B cell (primary cell): ENCODE measurements at regions not wholly inside any gene's neighbourhood (a gene's known extent, or its start where the extent isn't known, plus 50 kb on each side); places are given as distances from the start of the nearest gene placed in this dataset.

ENCODE experiments used
- ATAC-seq: fragments of 200-7000 bp; cut with Tn5 transposase; one replicate; pipeline ENCODE4 v1.10.0; 2021; ENCODE audit warnings: low read depth, mild to moderate bottlenecking, moderate number of reproducible peaks, moderate library complexity
- CTCF ChIA-PET: fragments of 350-600 bp; sonication (Branson Sonifier 250); formaldehyde crosslinking; loops from one replicate; lab custom pipeline; 2021; ENCODE audit warnings: antibody characterized with exemption, inconsistent platforms; lab: Charles Lee
- POLR2A ChIA-PET: fragments of 350-600 bp; sonication (Branson Sonifier 250); formaldehyde crosslinking; loops from one replicate; lab custom pipeline; 2021; ENCODE audit warnings: antibody characterized with exemption; lab: Charles Lee
- DNase-seq: peaks from one replicate; pipeline ENCODE4 v3.0.0; 2013
- H2AFZ ChIP-seq: 2 replicates; pipeline ENCODE4 v1.6.1; 2012; ENCODE audit warnings: mild to moderate bottlenecking, low read depth, low read length; ENCODE audit not compliant: insufficient read depth, poor library complexity, severe bottlenecking
- H3K27ac ChIP-seq, 2 donors: 1 replicate in 1 of 2; 2 replicates in 1 of 2; pipeline ENCODE4 v1.5.1; 2012 to 2013; ENCODE audit warnings: low read length in 2 of 2, mild to moderate bottlenecking in 2 of 2, moderate library complexity in 1 of 2
- H3K27me3 ChIP-seq, 4 experiments: fragments of 200-600 bp in 1 of 4; sonication (generic) in 1 of 4; replicated peaks in 1 of 4; 1 replicate in 2 of 4; 2 replicates in 2 of 4; pipeline versions ENCODE4 v1.6.1 to v1.7.0; 2013 to 2016; ENCODE audit warnings: low read length in 3 of 4, mild to moderate bottlenecking in 2 of 4, mixed read lengths in 1 of 4, moderate library complexity in 1 of 4; ENCODE audit not compliant: insufficient read depth in 4 of 4, control insufficient read depth in 3 of 4; ENCODE audit errors: control extremely low read depth in 1 of 4
- H3K36me3 ChIP-seq, 2 experiments: replicated peaks in 1 of 2; 1 replicate in 1 of 2; 2 replicates in 1 of 2; pipeline versions ENCODE4 v1.6.1 to v1.7.1; 2013; ENCODE audit warnings: low read length in 1 of 2; ENCODE audit not compliant: insufficient read depth in 2 of 2, control insufficient read depth in 1 of 2; ENCODE audit errors: control extremely low read depth in 1 of 2, extremely low read depth in 1 of 2
- H3K4me1 ChIP-seq, 2 donors: fragments of 200-600 bp in 1 of 2; sonication (generic) in 1 of 2; 1 replicate in 1 of 2; 2 replicates in 1 of 2; pipeline versions ENCODE4 v1.5.1 to v1.6.1; 2013 to 2017; ENCODE audit warnings: low read length in 2 of 2; ENCODE audit not compliant: control insufficient read depth in 2 of 2, insufficient read depth in 2 of 2
- H3K4me2 ChIP-seq: replicated peaks from 2 replicates; pipeline ENCODE3; 2012; ENCODE audit warnings: mild to moderate bottlenecking, low read depth, low read length; ENCODE audit not compliant: poor library complexity, severe bottlenecking
- H3K4me3 ChIP-seq, 5 experiments: fragments of 200-600 bp in 1 of 5; sonication (generic) in 1 of 5; 1 replicate in 3 of 5; 2 replicates in 2 of 5; pipeline versions ENCODE4 v1.5.1 to v1.7.0; 2011 to 2016; ENCODE audit warnings: low read length in 4 of 5, mild to moderate bottlenecking in 4 of 5, low read depth in 2 of 5, control low read depth in 1 of 5, moderate library complexity in 1 of 5; ENCODE audit not compliant: insufficient read depth in 1 of 5; ENCODE audit errors: control extremely low read depth in 1 of 5, extremely low read depth in 1 of 5
- H3K79me2 ChIP-seq: fragments of 200-600 bp; sonication (generic); one replicate; pipeline ENCODE4 v1.6.0; 2016; ENCODE audit warnings: low read length; ENCODE audit not compliant: control insufficient read depth, insufficient read depth
- H3K9ac ChIP-seq: fragments of 200-600 bp; sonication (generic); 2 replicates; pipeline ENCODE4 v1.6.1; 2017; ENCODE audit warnings: mild to moderate bottlenecking, low read length, moderate library complexity
- H3K9me3 ChIP-seq, 3 donors: one replicate each; pipeline versions ENCODE4 v1.6.1 to v1.7.1; 2013; ENCODE audit warnings: low read length in 2 of 3; ENCODE audit not compliant: control insufficient read depth in 2 of 3, insufficient read depth in 1 of 3; ENCODE audit errors: control extremely low read depth in 1 of 3
- H4K20me1 ChIP-seq: 2 replicates; pipeline ENCODE4 v1.6.0; 2012; ENCODE audit warnings: mild to moderate bottlenecking, low read length; ENCODE audit not compliant: insufficient read depth, control insufficient read depth, poor library complexity, severe bottlenecking
- H3K27ac Mint-ChIP-seq: one replicate; pipeline ENCODE4 v1.8.0; 2021; ENCODE audit warnings: mixed read lengths
- H3K27me3 Mint-ChIP-seq: one replicate; pipeline ENCODE4 v1.8.0; 2021; ENCODE audit warnings: mixed read lengths
- H3K4me1 Mint-ChIP-seq: one replicate; pipeline ENCODE4 v1.8.0; 2021; ENCODE audit warnings: mixed read lengths
- H3K4me3 Mint-ChIP-seq: one replicate; pipeline ENCODE4 v1.8.0; 2021; ENCODE audit warnings: mixed read lengths
- H3K9me3 Mint-ChIP-seq: one replicate; pipeline ENCODE4 v1.8.0; 2022; ENCODE audit warnings: mixed read lengths; ENCODE audit not compliant: insufficient read depth
- EZH2 ChIP-seq: IDR thresholded peaks from 2 replicates; pipeline ENCODE4 v1.6.1; 2012; ENCODE audit warnings: borderline replicate concordance, low read depth, mild to moderate bottlenecking, moderate library complexity, low read length; ENCODE audit not compliant: insufficient read depth, poor library complexity, severe bottlenecking
- WGBS: methylation state at CpG from one replicate; pipeline ENCODE4 v1.1.5; 2013; ENCODE audit warnings: missing lambda C conversion rate; ENCODE audit not compliant: insufficient coverage; 5-methylcytosine and 5-hydroxymethylcytosine counted together
- intact Hi-C: fragments of 100-400 bp; cut with micrococcal nuclease; formaldehyde crosslinking; loops from one replicate; pipeline ENCODE4 v1.10.0; 2022
- TF ChIP-seq, protein P1 (sequence below): fragments of 200-600 bp; IDR thresholded peaks from one replicate; pipeline ENCODE4 v1.8.0; 2022; ENCODE audit warnings: antibody characterized with exemption, mild to moderate bottlenecking

DNA sequence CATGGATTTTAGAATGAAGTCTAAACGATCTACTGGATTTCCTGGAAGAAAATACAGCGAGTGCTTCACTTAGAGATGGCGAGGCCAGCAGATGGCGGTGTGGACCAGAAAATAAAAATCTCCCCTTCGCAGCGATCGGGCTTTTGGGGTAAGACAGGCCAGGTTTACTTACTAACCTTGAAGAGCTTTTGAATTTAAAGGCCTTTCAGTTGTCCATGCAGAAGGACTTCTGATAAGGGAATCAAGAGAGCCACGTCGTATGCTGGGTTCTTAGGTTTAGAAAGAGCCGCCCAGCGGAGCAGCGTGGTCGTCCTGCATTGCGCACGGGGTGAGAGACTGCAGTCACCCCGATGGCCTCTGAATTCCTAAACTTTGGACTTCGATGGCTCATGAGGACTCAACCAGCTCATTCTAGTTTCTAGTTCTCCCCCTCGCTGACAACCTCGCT lies 125.2 kb upstream of the RALGAPA2 start:
- Mint-ChIP-seq H3K4me3 (no peak overlapping the region), H3K27ac (no peak overlapping the region), H3K27me3 (peaks cover 28% of the 10 kb centered on the region), H3K9me3 (no peaks in the 10 kb centered on the region), H3K4me1 (peaks cover 3% of the 10 kb centered on the region)
- H3K27me3 ChIP-seq: peaks cover 0 to 10% (median 1%) of the 10 kb centered on the region in 4 experiments
- H3K27ac ChIP-seq: no peak overlapping the region
- ChIA-PET CTCF (interaction anchor here (1.1 to 3.1 kb wide), 3 partner anchors 11 to 734 kb away, joined by 3 to 9 read pairs (median 6); no protein-coding TSS in a partner anchor), POLR2A (no interaction called here)
- DNase-seq (peak; percentile 23), ATAC-seq (no peak)
- H2AFZ ChIP-seq: no peak overlapping the region
- intact Hi-C loops: no loop called here
- H3K4me2 ChIP-seq: no peak overlapping the region
- H4K20me1 ChIP-seq: no peaks in the 10 kb centered on the region
- H3K4me1 ChIP-seq: no peaks in the 10 kb centered on the region
- no peak overlapping the region for H3K4me3 ChIP-seq
- no peaks in the 10 kb centered on the region for H3K79me2 ChIP-seq
- H3K9me3 ChIP-seq: no peaks in the 10 kb centered on the region
- no peaks in the 10 kb centered on the region for H3K36me3 ChIP-seq
- TF ChIP-seq, protein P1, sequence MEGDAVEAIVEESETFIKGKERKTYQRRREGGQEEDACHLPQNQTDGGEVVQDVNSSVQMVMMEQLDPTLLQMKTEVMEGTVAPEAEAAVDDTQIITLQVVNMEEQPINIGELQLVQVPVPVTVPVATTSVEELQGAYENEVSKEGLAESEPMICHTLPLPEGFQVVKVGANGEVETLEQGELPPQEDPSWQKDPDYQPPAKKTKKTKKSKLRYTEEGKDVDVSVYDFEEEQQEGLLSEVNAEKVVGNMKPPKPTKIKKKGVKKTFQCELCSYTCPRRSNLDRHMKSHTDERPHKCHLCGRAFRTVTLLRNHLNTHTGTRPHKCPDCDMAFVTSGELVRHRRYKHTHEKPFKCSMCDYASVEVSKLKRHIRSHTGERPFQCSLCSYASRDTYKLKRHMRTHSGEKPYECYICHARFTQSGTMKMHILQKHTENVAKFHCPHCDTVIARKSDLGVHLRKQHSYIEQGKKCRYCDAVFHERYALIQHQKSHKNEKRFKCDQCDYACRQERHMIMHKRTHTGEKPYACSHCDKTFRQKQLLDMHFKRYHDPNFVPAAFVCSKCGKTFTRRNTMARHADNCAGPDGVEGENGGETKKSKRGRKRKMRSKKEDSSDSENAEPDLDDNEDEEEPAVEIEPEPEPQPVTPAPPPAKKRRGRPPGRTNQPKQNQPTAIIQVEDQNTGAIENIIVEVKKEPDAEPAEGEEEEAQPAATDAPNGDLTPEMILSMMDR: peak; percentile 41
- TF ChIP-seq EZH2: no peak
- H3K9ac ChIP-seq: no peak overlapping the region
- WGBS: 53% methylated on average over 16 of the region's 19 CpGs

DNA sequence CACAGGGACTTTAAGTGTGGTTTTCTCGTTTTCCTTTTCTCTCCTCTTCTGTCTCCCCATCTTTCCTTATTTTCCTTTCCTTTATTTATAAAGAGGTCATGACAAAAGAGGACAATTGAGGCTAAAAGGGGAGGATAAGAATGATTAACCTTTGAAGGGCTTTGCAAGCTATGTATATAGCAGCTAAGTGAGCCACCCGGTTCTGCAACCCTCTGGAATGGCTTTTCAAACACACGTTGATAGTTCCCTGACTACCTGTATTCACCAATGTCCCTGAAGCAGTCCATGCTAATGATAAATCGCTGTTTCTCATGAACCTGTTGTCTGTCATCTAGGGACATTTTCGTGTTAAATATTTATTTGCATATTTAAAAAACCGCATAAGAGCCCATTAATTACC lies 124.4 kb upstream of the RALGAPA2 start:
- H3K36me3 ChIP-seq: no peaks in the 10 kb centered on the region
- H3K27me3 ChIP-seq: peaks cover 0 to 10% (median 1%) of the 10 kb centered on the region in 4 experiments
- no peak overlapping the region for H3K27ac ChIP-seq
- no peak for TF ChIP-seq EZH2
- TF ChIP-seq, protein P1: no peak
- no peaks in the 10 kb centered on the region for H3K79me2 ChIP-seq
- H3K9me3 Mint-ChIP-seq: no peaks in the 10 kb centered on the region
- no peaks in the 10 kb centered on the region for H4K20me1 ChIP-seq
- no peak overlapping the region for H3K4me3 Mint-ChIP-seq
- H3K9me3 ChIP-seq: no peaks in the 10 kb centered on the region
- H3K27me3 Mint-ChIP-seq: peaks cover 28% of the 10 kb centered on the region
- H3K4me2 ChIP-seq: no peak overlapping the region
- no peak for ATAC-seq
- DNase-seq: no peak
- CTCF ChIA-PET: interaction anchor here (0.8 to 3.1 kb wide), 2 partner anchors 11 to 15 kb away, joined by 3 to 9 read pairs; no protein-coding TSS in a partner anchor
- H3K4me1 ChIP-seq: no peaks in the 10 kb centered on the region
- POLR2A ChIA-PET: no interaction called here
- intact Hi-C loops: no loop called here
- no peak overlapping the region for H3K9ac ChIP-seq
- no peak overlapping the region for H3K4me3 ChIP-seq
- H2AFZ ChIP-seq: no peak overlapping the region
- 81% methylated on average over 2 of the region's 6 CpGs for WGBS
- H3K4me1 Mint-ChIP-seq: peaks cover 3% of the 10 kb centered on the region
- H3K27ac Mint-ChIP-seq: no peak overlapping the region
